K562 (cell line): ENCODE measurements at regions not wholly inside any gene's neighbourhood (a gene's known extent, or its start where the extent isn't known, plus 50 kb on each side); places are given as distances from the start of the nearest gene placed in this dataset.

ENCODE experiments used
- ATAC-seq: fragments of 200-7000 bp; cut with Tn5 transposase; 3 replicates; pipeline ENCODE4 v1.9.1; 2020; ENCODE audit warnings: moderate library complexity
- BruUV-seq: library from RNA; stranded (reverse); fragments of 400-500 nt; replicated peaks from 2 replicates; lab custom pipeline; 2021; lab: Mats Ljungman, UMichigan
- CTCF ChIA-PET: fragments of 300-600 bp; formaldehyde crosslinking; extraction: SDS; loops from one replicate; lab custom pipeline; 2021; ENCODE audit warnings: low intra/inter-chr PET ratio; lab: Yijun Ruan, JAX
- POLR2A ChIA-PET: fragments of 300-600, 350-650 bp; sonication (Branson Sonifier 250); formaldehyde crosslinking; extraction: SDS; loops from one replicate; lab custom pipeline; 2021; ENCODE audit warnings: antibody characterized with exemption, inconsistent platforms; lab: Yijun Ruan, JAX
- DNase-seq, 4 experiments: peaks; one replicate each; pipeline versions ENCODE4 v3.0.0 to v3.0.0-alpha.2; 2011 to 2018; ENCODE audit warnings: low spot score in 3 of 4, mixed read lengths in 3 of 4; ENCODE audit errors: extremely low read depth in 1 of 4
- FAIRE-seq: peaks from 2 replicates; lab custom pipeline; 2011; peaks lifted over from hg19 to GRCh38; lab: Jason Lieb, UNC
- H2AFZ ChIP-seq: 2 replicates; pipeline ENCODE4 v1.6.0; 2011; ENCODE audit warnings: low read depth, low read length, control low read depth, inconsistent platforms
- H3K27ac ChIP-seq: fragments of 200-600 bp; 3 replicates; pipeline ENCODE4 v1.8.0; 2011; ENCODE audit warnings: low read depth, mild to moderate bottlenecking, control low read depth, inconsistent platforms, low read length, moderate library complexity, mixed read lengths; ENCODE audit errors: extremely low read depth
- H3K27me3 ChIP-seq, 2 experiments: fragments of 300-600 bp in 1 of 2; 2 replicates in 1 of 2; 3 replicates in 1 of 2; pipeline versions ENCODE4 v1.6.0 to v1.8.0; 2011; ENCODE audit warnings: inconsistent platforms in 2 of 2, low read length in 2 of 2, mild to moderate bottlenecking in 1 of 2, mixed read lengths in 1 of 2, moderate library complexity in 1 of 2; ENCODE audit not compliant: control insufficient read depth in 2 of 2, insufficient read depth in 2 of 2
- H3K36me3 ChIP-seq: fragments of 300-600 bp; 3 replicates; pipeline ENCODE4 v1.8.0; 2011; ENCODE audit warnings: mild to moderate bottlenecking, low read length, inconsistent platforms; ENCODE audit not compliant: control insufficient read depth, insufficient read depth
- H3K4me1 ChIP-seq, 2 experiments: fragments of 200-600 bp in 1 of 2; replicated peaks in 1 of 2; 2 replicates in 1 of 2; 3 replicates in 1 of 2; pipeline versions ENCODE4 v1.5.1 to v1.8.0; 2011; ENCODE audit warnings: inconsistent platforms in 2 of 2, low read length in 2 of 2, mild to moderate bottlenecking in 1 of 2, mixed read lengths in 1 of 2, moderate library complexity in 1 of 2; ENCODE audit not compliant: control insufficient read depth in 2 of 2, insufficient read depth in 2 of 2
- H3K4me2 ChIP-seq: 2 replicates; pipeline ENCODE4 v1.6.1; 2011; ENCODE audit warnings: low read length, control low read depth, inconsistent platforms, mixed read lengths; ENCODE audit not compliant: insufficient read depth
- H3K4me3 ChIP-seq: fragments of 200-600 bp; sonication (generic), shearing (Covaris generic); 2 replicates; pipeline ENCODE4 v1.5.1; 2016; ENCODE audit warnings: control low read depth, inconsistent platforms
- H3K79me2 ChIP-seq: fragments of 200-600 bp; 3 replicates; pipeline ENCODE4 v1.8.0; 2011; ENCODE audit warnings: low read length, inconsistent platforms; ENCODE audit not compliant: control insufficient read depth, insufficient read depth
- H3K9ac ChIP-seq, 2 experiments: 2 replicates each; pipeline versions ENCODE4 v1.6.0 to v1.6.1; 2011; ENCODE audit warnings: low read depth in 2 of 2, low read length in 2 of 2, control low read depth in 1 of 2, inconsistent platforms in 1 of 2, mild to moderate bottlenecking in 1 of 2, mixed read lengths in 1 of 2; ENCODE audit not compliant: insufficient read depth in 1 of 2
- H3K9me1 ChIP-seq: one replicate; pipeline ENCODE4 v1.6.0; 2011; ENCODE audit warnings: inconsistent platforms, mild to moderate bottlenecking, low read length, moderate library complexity; ENCODE audit not compliant: control insufficient read depth, insufficient read depth
- H3K9me3 ChIP-seq: replicated peaks from 2 replicates; pipeline ENCODE4 v1.5.1; 2011; ENCODE audit warnings: low read depth, low read length, inconsistent platforms; ENCODE audit not compliant: control insufficient read depth, insufficient read depth
- H4K20me1 ChIP-seq: replicated peaks from 2 replicates; pipeline ENCODE4 v1.6.1; 2011; ENCODE audit warnings: low read length, inconsistent platforms, mixed read lengths; ENCODE audit not compliant: control insufficient read depth, insufficient read depth
- BHLHE40 ChIP-seq: IDR thresholded peaks from 2 replicates; pipeline ENCODE4 v1.6.1; 2011; ENCODE audit warnings: low read length, improper control_type of control experiment
- BRD4 ChIP-seq: fragments of 200-600 bp; sonication (generic); IDR thresholded peaks from 2 replicates; pipeline ENCODE4 v1.6.1; 2017; ENCODE audit warnings: inconsistent platforms
- CREB3L1 ChIP-seq: fragments of 450-650 bp; IDR thresholded peaks from 2 replicates; pipeline ENCODE4 v1.6.1; 2014; ENCODE audit warnings: low read depth, mild to moderate bottlenecking, moderate library complexity, borderline replicate concordance
- ELF2 ChIP-seq: fragments of 250-450 bp; sonication (Bioruptor Pico); IDR thresholded peaks from 2 replicates; pipeline ENCODE4 v1.5.0; 2021; ENCODE audit warnings: mild to moderate bottlenecking
- HDAC3 ChIP-seq: fragments of 450-650 bp; IDR thresholded peaks from 2 replicates; pipeline ENCODE4 v1.6.1; 2018; ENCODE audit warnings: borderline replicate concordance, mild to moderate bottlenecking, moderate library complexity; ENCODE audit not compliant: partially characterized antibody
- MTA2 ChIP-seq: fragments of 450-650 bp; IDR thresholded peaks from 2 replicates; pipeline ENCODE4 v1.6.1; 2016; ENCODE audit warnings: low read depth
- MTA3 ChIP-seq: fragments of 450-650 bp; formaldehyde crosslinking; IDR thresholded peaks from 2 replicates; pipeline ENCODE4 v1.6.1; 2017; ENCODE audit warnings: mild to moderate bottlenecking, borderline replicate concordance
- MYNN ChIP-seq, 2 experiments: sonication (generic); formaldehyde crosslinking in 1 of 2; IDR thresholded peaks; 2 replicates each; pipeline versions ENCODE4 v1.5.0 to v1.6.1; 2016 to 2020; ENCODE audit warnings: antibody characterized with exemption in 1 of 2, missing genetic modification reagents in 1 of 2
- NCOA1 ChIP-seq: fragments of 450-650 bp; IDR thresholded peaks from 2 replicates; pipeline ENCODE4 v1.6.1; 2016; ENCODE audit warnings: low read depth
- NCOA2 ChIP-seq, 2 experiments: fragments of 450-650 bp; IDR thresholded peaks; 2 replicates each; pipeline ENCODE4 v1.6.1; 2018; ENCODE audit warnings: mild to moderate bottlenecking in 2 of 2, moderate library complexity in 1 of 2; ENCODE audit not compliant: partially characterized antibody in 2 of 2
- RFX5 ChIP-seq: IDR thresholded peaks from 2 replicates; pipeline ENCODE4 v1.6.1; 2011; ENCODE audit warnings: low read depth, mild to moderate bottlenecking, improper control_type of control experiment, low read length
- SRF ChIP-seq, 2 experiments: fragments of 250-450, 450-650 bp in 1 of 2; sonication (Bioruptor Pico) in 1 of 2; sonication (generic) in 1 of 2; formaldehyde crosslinking; IDR thresholded peaks; 2 replicates each; pipeline versions ENCODE4 v1.5.0 to v1.5.1; 2020 to 2022; ENCODE audit warnings: mild to moderate bottlenecking in 1 of 2, missing genetic modification reagents in 1 of 2
- SUPT5H ChIP-seq: fragments of 450-650 bp; IDR thresholded peaks from 2 replicates; pipeline ENCODE4 v1.6.1; 2016
- TEAD1 ChIP-seq, 2 experiments: fragments of 450-650 bp in 1 of 2; sonication (generic) in 1 of 2; formaldehyde crosslinking; IDR thresholded peaks; 2 replicates each; pipeline versions ENCODE4 v1.4.0 to v1.8.0; 2020 to 2022; ENCODE audit warnings: mild to moderate bottlenecking in 2 of 2, missing genetic modification reagents in 1 of 2
- TOE1 ChIP-seq, 2 experiments: fragments of 450-650 bp in 1 of 2; sonication (generic) in 1 of 2; formaldehyde crosslinking in 1 of 2; IDR thresholded peaks; 2 replicates each; pipeline versions ENCODE4 v1.7.1 to v1.8.0; 2016 to 2022; ENCODE audit warnings: borderline replicate concordance in 2 of 2, mild to moderate bottlenecking in 2 of 2, antibody characterized with exemption in 1 of 2, inconsistent platforms in 1 of 2, low read depth in 1 of 2, missing genetic modification reagents in 1 of 2, moderate library complexity in 1 of 2
- ZNF197 ChIP-seq: fragments of 200-800 bp; sonication (Bioruptor generic); IDR thresholded peaks from 2 replicates; pipeline ENCODE4 v1.6.1; 2016; ENCODE audit warnings: low read depth, missing genetic modification characterization, missing compliant biosample characterization
- ZNF212 ChIP-seq: fragments of 450-650 bp; formaldehyde crosslinking; IDR thresholded peaks from 2 replicates; pipeline ENCODE4 v1.4.0; 2020; ENCODE audit warnings: mild to moderate bottlenecking
- ZNF586 ChIP-seq: fragments of 450-650 bp; formaldehyde crosslinking; conservative IDR thresholded peaks from 2 replicates; pipeline ENCODE4 v1.4.0; 2020; ENCODE audit warnings: mild to moderate bottlenecking, moderate library complexity
- WGBS: fragments of 100-300 bp; shearing (Covaris generic); methylation state at CpG from one replicate; pipeline ENCODE4 v1.1.6; 2016; ENCODE audit warnings: low coverage, mixed read lengths; ENCODE audit not compliant: insufficient coverage; ENCODE audit errors: missing lambda C conversion rate; 5-methylcytosine and 5-hydroxymethylcytosine counted together
- in situ Hi-C: fragments of 300-500 bp; cut with MboI; formaldehyde crosslinking; loops from 4 replicates; pipeline ENCODE4 v1.15.0; 2018; ENCODE audit warnings: inconsistent platforms, mixed read lengths
- intact Hi-C: fragments of 100-400 bp; cut with micrococcal nuclease; formaldehyde crosslinking; loops from 2 replicates; pipeline ENCODE4 v1.14.2; 2022
- TF ChIP-seq, protein P1 (sequence below), 2 experiments: fragments of 200-800 bp in 1 of 2; sonication (Bioruptor generic) in 1 of 2; sonication (generic) in 1 of 2; formaldehyde crosslinking in 1 of 2; IDR thresholded peaks in 1 of 2; conservative IDR thresholded peaks in 1 of 2; 2 replicates each; pipeline versions ENCODE4 v1.5.0 to v1.6.1; 2016 to 2020; ENCODE audit warnings: missing compliant biosample characterization in 1 of 2, missing genetic modification characterization in 1 of 2, missing genetic modification reagents in 1 of 2

- Histone ChIP-seq H3K27ac (no peak overlapping the region), H3K79me2 (no peaks in the 10 kb centered on the region), H3K4me1 (no peaks in the 10 kb centered on the region), H3K4me3 (no peak overlapping the region), H3K27me3 (peaks cover 0 to 4% of the 10 kb centered on the region in 2 experiments; a peak in 1 of 5 replicates), H3K36me3 (no peaks in the 10 kb centered on the region), H3K9me1 (no peaks in the 10 kb centered on the region), H4K20me1 (no peaks in the 10 kb centered on the region), H3K9ac (no peak overlapping the region), H3K4me2 (no peak overlapping the region), H2AFZ (no peak overlapping the region), H3K9me3 (no peaks in the 10 kb centered on the region)
- intact Hi-C loops (no loop called here), in situ Hi-C loops (no loop called here)
- CTCF ChIA-PET = no interaction called here
- TF ChIP-seq MTA3 (no peak), NCOA1 (no peak), CREB3L1 (no peak), ZNF197 (CRISPR knock-in tag) (no peak), TEAD1 (CRISPR knock-in tag; IDR thresholded peaks at IDR 0.05) (no peak), HDAC3 (no peak), SRF (CRISPR knock-in tag; IDR thresholded peaks at IDR 0.05) (no peak), SUPT5H (no peak), BRD4 (no peak), MYNN (IDR thresholded peaks at IDR 0.05) (no peak), MYNN (CRISPR knock-in tag; IDR thresholded peaks at IDR 0.05) (no peak), ELF2 (CRISPR knock-in tag) (no peak), RFX5 (no peak), MTA2 (no peak), ZNF586 (no peak), TOE1 (IDR thresholded peaks at IDR 0.05; ENCODE audit: borderline replicate concordance) (no peak), TOE1 (CRISPR knock-in tag; IDR thresholded peaks at IDR 0.05; ENCODE audit: borderline replicate concordance, low read depth) (no peak), ZNF212 (no peak), NCOA2 (IDR thresholded peaks at IDR 0.05; ENCODE audit: partially characterized antibody in 2 of 2) (no peak), BHLHE40 (no peak)
- TF ChIP-seq, protein P1, sequence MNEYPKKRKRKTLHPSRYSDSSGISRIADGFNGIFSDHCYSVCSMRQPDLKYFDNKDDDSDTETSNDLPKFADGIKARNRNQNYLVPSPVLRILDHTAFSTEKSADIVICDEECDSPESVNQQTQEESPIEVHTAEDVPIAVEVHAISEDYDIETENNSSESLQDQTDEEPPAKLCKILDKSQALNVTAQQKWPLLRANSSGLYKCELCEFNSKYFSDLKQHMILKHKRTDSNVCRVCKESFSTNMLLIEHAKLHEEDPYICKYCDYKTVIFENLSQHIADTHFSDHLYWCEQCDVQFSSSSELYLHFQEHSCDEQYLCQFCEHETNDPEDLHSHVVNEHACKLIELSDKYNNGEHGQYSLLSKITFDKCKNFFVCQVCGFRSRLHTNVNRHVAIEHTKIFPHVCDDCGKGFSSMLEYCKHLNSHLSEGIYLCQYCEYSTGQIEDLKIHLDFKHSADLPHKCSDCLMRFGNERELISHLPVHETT (CRISPR knock-in tag; conservative IDR thresholded peaks at IDR 0.05 in 1 of 2, IDR thresholded peaks at IDR 0.05 in 1 of 2) = no peak
- DNase-seq (no peak), FAIRE-seq (no peak), ATAC-seq (no peak)
- WGBS = 0% methylated on average over 5 of the region's 5 CpGs
- POLR2A ChIA-PET = no interaction called here
- BruUV-seq = no TSS peak
These were observed 112.6 kb upstream of the YPEL5 start for GRCh38 chr2:30034052-30034775.
